ENCODE measurements at regions not wholly inside any gene's neighbourhood (a gene's known extent, or its start where the extent isn't known, plus 50 kb on each side); places are given as distances from the start of the nearest gene placed in this dataset.
"Not testable (repeated sequence)": the region's sequence is repeated elsewhere in the genome, so short reads cannot be mapped to it uniquely, and the experiment has no call there.

DNA sequence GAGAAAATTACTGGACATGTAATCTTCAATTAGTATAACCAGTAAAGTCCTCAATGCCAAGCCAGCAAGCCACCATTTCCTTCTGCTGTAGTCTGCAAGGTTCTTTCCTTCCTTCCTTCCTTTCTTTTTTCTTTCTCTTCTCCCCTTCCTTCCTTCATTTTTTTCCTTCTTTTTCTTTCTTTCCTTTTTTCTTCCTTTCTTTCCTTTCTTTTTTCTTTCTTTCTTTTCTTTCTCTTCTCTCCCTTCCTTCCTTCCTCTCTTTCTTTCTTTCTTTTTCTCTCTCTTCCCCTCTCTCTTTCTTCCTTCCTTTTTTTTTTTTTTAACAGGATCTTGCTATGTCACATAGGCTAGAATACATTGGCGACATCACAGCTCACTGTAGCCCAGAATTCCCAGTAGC, 369.8 kb downstream of the SEMA3D start:
- no peak for DNase-seq

GRCh38 chr7:84813376-84813775, 373.5 kb downstream of the SEMA3D start:
- DNase-seq = no peak

DNA sequence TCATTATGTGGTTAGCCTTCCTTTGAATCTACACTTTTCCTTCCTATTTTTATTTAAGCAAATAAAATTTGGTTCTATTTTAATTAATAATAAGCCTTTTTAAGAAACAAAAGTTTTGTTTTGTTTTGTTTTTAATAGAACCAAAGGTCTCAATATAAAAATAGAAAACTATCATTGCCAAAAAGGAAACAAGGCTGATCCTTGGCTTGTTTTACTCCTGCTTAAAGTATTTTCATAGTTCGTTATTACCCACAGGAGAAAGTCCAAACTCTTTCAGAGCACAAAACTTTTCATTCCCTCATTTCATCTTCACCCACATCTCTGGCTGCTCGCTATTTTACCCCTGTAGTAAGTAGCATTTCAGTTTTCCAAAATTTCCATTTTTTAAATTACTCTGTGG, 374.8 kb downstream of the SEMA3D start:
- no peak for DNase-seq

GRCh38 chr7:84811362-84811761, 375.5 kb downstream of the SEMA3D start:
- no peak for DNase-seq

- DNase-seq = no peak
Measured at GRCh38 chr7:84809877-84810276, 377.0 kb downstream of the SEMA3D start.

DNA sequence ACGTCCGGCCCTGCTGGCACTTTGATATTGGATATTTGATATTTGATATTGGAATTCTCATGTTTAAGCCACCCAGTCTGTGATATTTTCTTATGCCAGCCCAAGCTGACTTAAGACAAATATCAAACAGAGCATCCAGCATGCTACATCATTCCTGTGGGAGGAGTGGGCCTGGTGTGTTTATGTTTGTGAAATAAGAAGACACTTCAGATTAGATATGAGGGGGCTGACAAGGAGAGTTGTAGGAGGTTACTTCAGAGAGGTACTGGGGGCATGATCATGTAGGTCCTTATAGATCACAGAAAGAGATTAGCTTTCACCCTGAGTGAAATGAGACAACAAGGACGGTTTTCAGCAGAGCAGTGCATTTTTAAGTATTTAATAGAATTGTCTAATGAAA, 382.9 kb downstream of the SEMA3D start:
- DNase-seq = no peak

DNA sequence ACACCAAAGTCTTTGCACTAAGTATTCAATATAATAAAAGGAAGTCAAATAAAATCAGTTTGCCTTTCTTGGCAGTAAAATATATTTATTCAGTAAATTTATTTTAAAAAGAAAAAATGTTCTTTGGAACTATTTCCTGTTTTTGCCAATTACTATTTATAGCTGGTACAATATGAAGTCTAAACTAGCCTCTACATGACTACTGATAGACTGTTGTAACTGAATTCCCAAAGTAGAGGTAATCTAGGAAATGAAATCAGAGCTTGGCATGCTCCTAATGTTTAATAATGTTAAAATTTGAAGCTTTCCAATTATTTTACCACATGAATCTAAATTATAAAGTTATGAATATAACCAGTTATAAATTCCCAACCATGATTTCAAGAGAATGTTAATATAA, 385.5 kb downstream of the SEMA3D start:
- no peak for DNase-seq

DNA sequence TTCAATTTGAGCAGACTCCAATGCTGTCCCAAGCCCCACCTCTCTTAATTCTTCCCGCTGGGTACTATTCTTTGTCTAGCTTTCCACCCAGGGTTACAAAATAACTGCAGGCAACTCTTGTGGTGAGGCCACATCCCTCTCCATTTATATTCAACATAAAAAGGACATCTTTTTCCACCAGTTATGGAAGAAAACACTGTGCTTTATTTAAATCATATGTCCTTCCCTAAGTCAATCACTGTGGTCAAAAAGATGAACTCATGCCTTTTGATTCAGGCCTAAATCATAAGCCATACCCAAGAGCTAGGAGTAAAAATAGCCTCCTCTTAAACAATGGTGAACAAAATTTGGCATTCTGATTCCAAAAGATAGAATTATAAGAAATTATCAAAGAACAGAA, 386.0 kb downstream of the SEMA3D start:
- no peak for DNase-seq

- no peak for DNase-seq
Measured at GRCh38 chr7:84799106-84799505, 387.8 kb downstream of the SEMA3D start.

DNA sequence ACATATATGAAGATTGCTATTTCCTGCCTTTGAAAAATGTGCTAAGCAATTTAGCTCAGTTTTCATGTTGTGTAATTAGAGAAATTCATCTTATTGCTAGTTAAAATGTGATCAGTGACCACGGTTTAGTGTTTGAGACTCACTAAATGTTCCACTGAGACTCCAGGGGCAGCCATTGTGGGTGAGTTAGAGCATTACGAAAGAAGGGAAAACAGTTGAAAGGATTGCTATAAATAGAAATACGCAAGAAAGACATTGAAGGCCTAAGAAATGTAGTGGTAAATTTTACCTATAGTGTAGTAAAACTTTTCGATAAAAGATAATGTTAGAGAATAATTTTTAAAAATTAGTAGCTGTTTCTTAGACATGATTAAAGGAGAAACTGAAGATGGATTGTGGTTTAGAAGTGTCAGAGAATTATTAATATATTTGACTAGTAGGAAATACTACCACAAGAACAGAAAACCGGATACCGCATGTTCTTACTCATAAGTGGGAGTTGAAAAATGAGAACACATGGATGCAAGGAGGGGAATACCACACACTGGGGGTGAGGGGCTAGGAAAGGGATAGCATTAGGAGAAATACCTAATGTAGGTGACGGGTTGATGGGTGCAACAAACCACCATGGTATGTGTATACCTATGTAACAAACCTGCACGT, 394.5 kb downstream of the SEMA3D start:
- no peak for DNase-seq

DNA sequence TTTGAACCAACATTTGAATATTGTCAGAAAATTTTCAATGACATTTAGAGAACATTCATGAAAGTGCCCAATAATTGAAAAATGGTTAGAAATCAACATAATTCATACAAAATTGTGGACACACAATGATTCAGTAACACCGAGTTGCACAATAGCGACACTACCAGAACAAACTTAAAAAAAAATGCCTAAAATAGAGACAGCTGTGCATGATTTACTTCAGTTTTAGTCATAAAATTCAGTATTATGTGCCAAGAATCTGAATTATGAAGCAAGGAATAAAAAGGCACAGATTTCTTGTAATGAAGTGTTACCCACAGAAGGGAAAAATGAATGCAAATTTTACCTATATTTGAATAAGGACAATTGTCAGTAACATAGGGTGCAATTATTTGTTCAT, 396.0 kb downstream of the SEMA3D start:
- DNase-seq = no peak

DNA sequence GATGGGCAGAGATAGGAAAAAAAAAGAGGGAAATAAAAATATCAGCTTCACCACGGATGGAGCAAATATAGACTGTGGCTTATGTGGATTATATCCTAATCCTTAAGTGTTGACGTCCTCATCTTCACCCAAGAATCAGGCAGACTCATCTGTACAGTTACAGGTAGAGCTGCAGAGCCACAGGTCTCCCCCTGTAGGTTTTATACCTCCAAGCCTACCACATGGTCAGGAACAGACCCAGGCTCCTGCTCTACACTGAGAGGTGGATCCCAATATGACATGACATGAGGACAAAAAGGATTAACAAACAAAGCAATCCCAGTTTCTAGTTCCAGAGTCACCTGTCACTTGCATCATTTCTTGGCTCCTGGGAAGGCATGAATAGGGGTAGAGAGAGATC, 400.8 kb downstream of the SEMA3D start:
- DNase-seq = no peak

- DNase-seq = no peak
Measured at GRCh38 chr7:84784450-84784849, 402.4 kb downstream of the SEMA3D start.

- no peak for DNase-seq
Measured at GRCh38 chr7:84783141-84783778, 403.6 kb downstream of the SEMA3D start.

DNA sequence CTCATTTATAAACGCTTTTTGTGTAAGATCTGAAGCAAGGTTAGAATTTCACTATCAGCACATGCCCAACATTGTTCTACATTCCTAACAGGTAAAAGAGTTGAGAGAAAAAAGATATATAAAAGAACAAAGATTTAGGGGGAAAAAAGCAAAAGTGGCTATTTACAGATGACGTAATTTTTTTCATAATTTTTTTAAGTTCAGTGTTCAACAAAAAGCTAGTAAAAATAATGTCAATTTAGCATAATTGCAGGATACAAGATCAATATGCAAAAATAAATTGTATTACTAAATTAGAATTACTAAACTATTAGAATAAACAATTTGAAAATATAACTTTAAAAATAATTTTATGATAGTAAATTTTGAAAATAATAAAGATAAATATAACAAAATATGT, 405.0 kb downstream of the SEMA3D start:
- no peak for DNase-seq

DNA sequence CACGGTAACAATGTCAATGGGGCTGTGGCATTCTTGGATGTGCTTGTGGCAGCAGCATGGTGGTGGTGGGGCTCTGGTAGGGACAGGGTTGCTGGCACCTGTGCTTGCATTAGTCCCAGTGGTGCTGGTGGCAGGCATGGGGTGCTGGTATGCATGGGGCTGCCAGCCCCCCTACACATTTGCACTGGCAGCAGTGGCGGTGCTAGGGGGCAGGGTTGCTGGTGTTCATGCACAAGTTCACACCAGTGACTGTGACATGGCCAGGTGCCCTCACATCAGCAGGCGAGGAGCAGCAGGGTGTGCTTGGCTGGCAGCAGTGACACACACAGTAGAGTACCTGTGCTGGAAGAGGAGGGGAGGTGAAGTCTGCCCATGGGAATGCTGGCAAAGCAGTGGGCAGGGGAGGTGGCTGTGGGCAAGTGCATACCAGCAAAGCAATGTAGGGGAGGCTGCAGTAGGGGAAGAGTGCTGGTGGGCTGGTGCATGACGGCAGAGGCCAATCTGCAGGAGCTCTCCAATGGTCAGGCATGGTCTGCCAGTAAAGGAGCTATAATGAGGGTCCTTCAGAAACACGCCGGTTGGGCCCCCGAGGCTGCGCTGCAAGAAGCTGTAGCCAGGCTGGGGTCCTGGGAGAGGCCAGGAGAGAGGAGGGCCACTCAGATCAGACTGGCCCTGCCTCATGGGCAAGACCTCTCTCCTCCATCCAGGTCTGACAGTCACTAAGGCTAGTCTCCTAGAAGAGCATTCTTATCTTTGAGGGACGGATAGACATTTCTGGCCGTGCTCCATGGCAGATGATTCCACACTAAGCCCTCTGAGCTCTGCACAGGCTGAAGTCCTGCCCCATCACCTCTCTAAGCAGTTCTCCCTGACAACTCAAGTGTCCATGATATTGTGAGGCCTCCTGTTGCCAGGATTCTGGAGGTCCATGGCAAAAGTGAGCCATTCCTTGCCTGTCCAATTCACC, 406.4 kb downstream of the SEMA3D start:
- DNase-seq = no peak

- no peak for DNase-seq
Measured at GRCh38 chr7:84757761-84758160, 429.1 kb downstream of the SEMA3D start.

- no peak for DNase-seq
Measured at GRCh38 chr7:84746353-84746752, 440.5 kb downstream of the SEMA3D start.

DNA sequence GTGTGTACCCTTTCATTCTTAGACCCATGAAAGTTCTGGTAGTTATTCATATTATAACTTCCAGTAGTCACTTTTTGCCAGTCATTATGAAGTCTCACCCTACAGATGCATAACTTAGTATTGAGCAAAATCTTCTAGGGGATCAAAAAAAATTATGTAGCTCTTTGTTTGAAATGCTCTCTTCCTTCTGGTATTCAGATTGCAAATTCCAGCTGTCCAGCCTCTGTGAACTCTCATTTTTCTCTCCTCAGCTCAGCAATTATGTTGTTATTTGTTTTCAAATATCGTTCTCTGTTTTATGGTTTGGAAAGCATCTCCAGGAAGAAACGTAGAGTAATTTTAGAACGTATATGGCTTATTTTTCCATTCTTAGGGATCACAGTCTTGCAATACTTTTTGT, 442.5 kb downstream of the SEMA3D start:
- no peak for DNase-seq

DNA sequence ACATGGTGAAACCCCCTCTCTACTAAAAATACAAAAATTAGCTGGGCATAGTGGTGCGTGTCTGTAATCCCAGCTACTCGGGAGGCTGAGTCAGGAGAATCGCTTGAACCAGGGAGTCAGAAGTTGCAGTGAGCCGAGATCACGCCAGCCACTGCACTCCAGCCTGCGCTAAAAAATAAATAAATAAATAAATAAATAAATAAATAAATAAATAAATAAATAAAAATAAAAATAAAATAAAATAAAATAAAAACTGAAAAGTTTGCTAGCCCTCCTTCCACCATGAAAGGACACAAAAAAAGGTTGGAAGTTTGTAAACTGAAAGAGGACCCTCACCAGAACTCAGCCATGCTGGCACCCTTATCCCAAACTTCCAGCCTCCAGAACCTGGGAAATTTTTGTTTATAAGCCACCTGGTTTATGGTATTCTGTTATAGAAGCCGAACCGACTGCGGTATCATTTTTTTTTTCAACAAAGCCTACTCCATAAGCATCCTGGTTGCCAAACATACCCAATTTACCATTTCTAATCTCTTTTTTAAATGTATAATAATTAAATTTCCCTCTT, 448.2 kb downstream of the SEMA3D start:
- DNase-seq = no peak

DNA sequence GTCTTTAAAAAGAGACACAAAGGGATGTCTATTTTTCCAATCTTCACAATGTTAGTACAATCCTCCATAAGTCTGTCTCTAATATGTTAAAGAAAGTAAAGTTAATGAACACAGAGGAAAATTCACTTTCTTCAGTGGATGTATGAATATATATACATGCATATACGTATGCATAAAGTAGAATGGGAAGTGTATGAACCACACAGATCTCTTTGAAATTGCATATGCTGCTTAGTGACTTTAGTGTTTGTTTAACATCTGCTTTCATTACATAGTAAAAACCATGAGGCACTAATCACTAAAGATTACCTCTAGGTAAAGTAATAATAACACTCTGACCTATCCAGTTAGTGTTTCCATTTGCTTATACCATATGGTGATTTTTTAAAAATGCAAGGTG, 451.2 kb downstream of the SEMA3D start:
- no peak for DNase-seq

DNA sequence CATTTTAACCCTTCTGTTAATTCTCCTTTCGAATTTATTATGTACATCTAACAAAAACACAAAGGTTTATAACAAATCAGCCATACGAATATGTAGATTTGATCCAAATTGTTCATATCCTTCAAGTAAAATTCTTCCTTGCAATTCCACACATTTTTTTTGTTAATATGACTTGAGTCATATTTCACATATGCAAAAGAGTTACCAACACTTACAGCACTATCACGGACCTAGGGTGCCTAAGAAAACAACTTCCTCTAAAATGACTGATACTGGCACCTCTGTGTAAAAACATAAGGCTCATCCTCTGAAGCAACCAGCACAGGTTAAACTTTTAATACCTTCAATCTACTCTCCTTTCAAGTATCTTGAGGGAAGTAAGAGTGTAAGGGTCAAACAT, 451.8 kb downstream of the SEMA3D start:
- DNase-seq = no peak

DNA sequence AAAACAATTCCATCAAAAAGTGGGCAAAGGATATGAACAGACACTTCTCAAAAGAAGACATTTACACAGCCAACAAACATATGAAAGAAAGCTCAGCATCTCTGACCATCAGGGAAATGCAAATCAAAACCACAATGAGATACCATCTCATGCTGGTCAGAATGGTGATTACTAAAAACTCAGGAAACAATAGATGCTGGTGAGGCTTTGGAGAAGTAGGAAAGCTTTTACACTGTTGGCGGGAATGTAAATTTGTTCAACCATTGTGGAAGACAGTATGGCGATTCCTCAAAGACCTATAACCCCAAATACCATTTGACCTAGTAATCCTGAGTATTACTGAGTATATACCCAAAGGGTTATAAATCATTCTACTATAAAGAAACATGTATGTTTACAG, 452.9 kb downstream of the SEMA3D start:
- not testable (repeated sequence) for DNase-seq
